IMR-90 (cell line): ENCODE measurements at regions not wholly inside any gene's neighbourhood (a gene's known extent, or its start where the extent isn't known, plus 50 kb on each side); places are given as distances from the start of the nearest gene placed in this dataset.

ENCODE experiments used
- ATAC-seq: fragments of 200-7000 bp; cut with Tn5 transposase; 2 replicates; pipeline ENCODE4 v1.9.1; 2020; ENCODE audit warnings: low read depth, mild to moderate bottlenecking, moderate library complexity
- BruUV-seq: library from RNA; stranded (reverse); fragments of 400-500 nt; replicated peaks from 2 replicates; lab custom pipeline; 2021; lab: Mats Ljungman, UMichigan
- CTCF ChIA-PET: fragments of 300-600 bp; formaldehyde crosslinking; extraction: SDS; loops from one replicate; lab custom pipeline; 2021; ENCODE audit warnings: antibody characterized with exemption; lab: Yijun Ruan, JAX
- POLR2A ChIA-PET: fragments of 300-600 bp; sonication (Branson Sonifier 250); formaldehyde crosslinking; loops from one replicate; lab custom pipeline; 2022; ENCODE audit warnings: antibody characterized with exemption; ENCODE audit not compliant: unreplicated experiment; lab: Charles Lee
- DNase-seq: peaks from one replicate; pipeline ENCODE4 v3.0.0; 2013
- H2AFZ ChIP-seq: replicated peaks from 2 replicates; pipeline ENCODE3; 2013; ENCODE audit warnings: low read length, mild to moderate bottlenecking; ENCODE audit not compliant: poor library complexity
- H2AK5ac ChIP-seq: 2 replicates; pipeline ENCODE4 v1.6.1; 2013; ENCODE audit warnings: low read depth, low read length, inconsistent platforms
- H2AK9ac ChIP-seq: replicated peaks from 2 replicates; pipeline ENCODE3; 2013; ENCODE audit warnings: mild to moderate bottlenecking, low read depth, low read length, moderate library complexity; ENCODE audit not compliant: poor library complexity
- H2BK120ac ChIP-seq: 2 replicates; pipeline ENCODE4 v1.6.1; 2013; ENCODE audit warnings: low read depth, low read length, inconsistent platforms
- H2BK15ac ChIP-seq: 3 replicates; pipeline ENCODE4 v1.6.1; 2013; ENCODE audit warnings: low read depth, low read length, inconsistent platforms
- H2BK20ac ChIP-seq: 2 replicates; pipeline ENCODE4 v1.6.1; 2013; ENCODE audit warnings: low read depth, mild to moderate bottlenecking, inconsistent platforms, low read length, moderate library complexity
- H2BK5ac ChIP-seq: 2 replicates; pipeline ENCODE4 v1.6.1; 2013; ENCODE audit warnings: mild to moderate bottlenecking, low read depth, low read length, inconsistent platforms; ENCODE audit not compliant: poor library complexity, severe bottlenecking
- H3K14ac ChIP-seq: replicated peaks from 2 replicates; pipeline ENCODE4 v1.6.1; 2013; ENCODE audit warnings: low read depth, low read length, inconsistent platforms
- H3K18ac ChIP-seq: 2 replicates; pipeline ENCODE4 v1.6.1; 2013; ENCODE audit warnings: low read depth, low read length, control low read depth
- H3K23ac ChIP-seq: 2 replicates; pipeline ENCODE4 v1.6.1; 2013; ENCODE audit warnings: low read depth, low read length, inconsistent platforms
- H3K27ac ChIP-seq: 2 replicates; pipeline ENCODE4 v1.5.1; 2013; ENCODE audit warnings: mild to moderate bottlenecking, control low read depth, low read length; ENCODE audit not compliant: insufficient read depth
- H3K27me3 ChIP-seq: 2 replicates; pipeline ENCODE4 v1.6.1; 2013; ENCODE audit warnings: low read length; ENCODE audit not compliant: control insufficient read depth, insufficient read depth
- H3K36me3 ChIP-seq: 2 replicates; pipeline ENCODE4 v1.6.1; 2013; ENCODE audit warnings: low read length, mixed read lengths; ENCODE audit not compliant: control insufficient read depth, insufficient read depth
- H3K4ac ChIP-seq: 2 replicates; pipeline ENCODE4 v1.6.1; 2013; ENCODE audit warnings: low read depth, low read length, inconsistent platforms
- H3K4me1 ChIP-seq: 2 replicates; pipeline ENCODE4 v1.6.1; 2013; ENCODE audit warnings: low read length, mixed read lengths; ENCODE audit not compliant: control insufficient read depth, insufficient read depth
- H3K4me2 ChIP-seq: 2 replicates; pipeline ENCODE4 v1.6.1; 2013; ENCODE audit warnings: low read depth, mild to moderate bottlenecking, control low read depth, low read length, moderate library complexity
- H3K4me3 ChIP-seq: 2 replicates; pipeline ENCODE4 v1.5.1; 2013; ENCODE audit warnings: low read depth, mild to moderate bottlenecking, control low read depth, low read length, moderate library complexity; ENCODE audit not compliant: insufficient read depth
- H3K56ac ChIP-seq: 2 replicates; pipeline ENCODE4 v1.6.1; 2013; ENCODE audit warnings: low read length, inconsistent platforms; ENCODE audit not compliant: insufficient read depth; ENCODE audit errors: extremely low read depth
- H3K79me1 ChIP-seq, 2 experiments: 2 replicates each; pipeline ENCODE4 v1.6.1; 2013; ENCODE audit warnings: low read length in 2 of 2, inconsistent platforms in 1 of 2, low read depth in 1 of 2
- H3K9ac ChIP-seq: 2 replicates; pipeline ENCODE4 v1.6.1; 2013; ENCODE audit warnings: low read depth, low read length, control low read depth
- H3K9me1 ChIP-seq: 2 replicates; pipeline ENCODE4 v1.6.1; 2013; ENCODE audit warnings: low read length, inconsistent platforms; ENCODE audit not compliant: insufficient read depth
- H3K9me3 ChIP-seq: 2 replicates; pipeline ENCODE4 v1.6.1; 2013; ENCODE audit warnings: low read length; ENCODE audit not compliant: control insufficient read depth, insufficient read depth
- H4K20me1 ChIP-seq: 2 replicates; pipeline ENCODE4 v1.6.1; 2013; ENCODE audit warnings: low read length, inconsistent platforms; ENCODE audit not compliant: insufficient read depth
- H4K5ac ChIP-seq: 2 replicates; pipeline ENCODE4 v1.6.1; 2013; ENCODE audit warnings: mild to moderate bottlenecking, low read depth, low read length, control low read depth
- H4K8ac ChIP-seq, 2 experiments: 2 replicates each; pipeline ENCODE4 v1.6.1; 2013; ENCODE audit warnings: low read depth in 2 of 2, low read length in 2 of 2, control low read depth in 1 of 2, inconsistent platforms in 1 of 2
- H4K91ac ChIP-seq: 2 replicates; pipeline ENCODE4 v1.6.1; 2013; ENCODE audit warnings: low read depth, low read length, inconsistent platforms; ENCODE audit not compliant: insufficient read depth
- BHLHE40 ChIP-seq: fragments of 150-350 bp; IDR thresholded peaks from 2 replicates; pipeline ENCODE4 v1.6.1; 2016; ENCODE audit warnings: mild to moderate bottlenecking, low read depth, low read length
- CEBPB ChIP-seq: IDR thresholded peaks from 2 replicates; pipeline ENCODE4 v1.6.1; 2012; ENCODE audit warnings: low read depth, low read length, improper control_type of control experiment
- CHD1 ChIP-seq: IDR thresholded peaks from 2 replicates; pipeline ENCODE4 v1.6.1; 2012; ENCODE audit warnings: low read depth, low read length, improper control_type of control experiment
- FOS ChIP-seq: fragments of 150-350 bp; IDR thresholded peaks from 2 replicates; pipeline ENCODE4 v1.6.1; 2016; ENCODE audit warnings: low read depth, low read length
- MAFK ChIP-seq: IDR thresholded peaks from 2 replicates; pipeline ENCODE4 v1.6.1; 2012; ENCODE audit warnings: low read depth, low read length, improper control_type of control experiment
- MAZ ChIP-seq: IDR thresholded peaks from 2 replicates; pipeline ENCODE4 v1.6.1; 2012; ENCODE audit warnings: low read depth, mild to moderate bottlenecking, low read length, improper control_type of control experiment, moderate library complexity, borderline replicate concordance
- MXI1 ChIP-seq: IDR thresholded peaks from 2 replicates; pipeline ENCODE4 v1.6.1; 2012; ENCODE audit warnings: low read depth, mild to moderate bottlenecking, low read length, moderate library complexity, borderline replicate concordance
- NFE2L2 ChIP-seq: fragments of 150-350 bp; IDR thresholded peaks from 2 replicates; pipeline ENCODE4 v1.6.1; 2016; ENCODE audit warnings: low read depth, mild to moderate bottlenecking, low read length
- POLR2A ChIP-seq: IDR thresholded peaks from 2 replicates; pipeline ENCODE4 v1.6.1; 2012; ENCODE audit warnings: mild to moderate bottlenecking, low read depth, low read length
- RAD21 ChIP-seq: IDR thresholded peaks from 2 replicates; pipeline ENCODE4 v1.6.1; 2012; ENCODE audit warnings: low read length, improper control_type of control experiment
- RCOR1 ChIP-seq: IDR thresholded peaks from 2 replicates; pipeline ENCODE4 v1.6.1; 2012; ENCODE audit warnings: mild to moderate bottlenecking, low read length, improper control_type of control experiment; ENCODE audit not compliant: insufficient replicate concordance
- RFX5 ChIP-seq: IDR thresholded peaks from 2 replicates; pipeline ENCODE4 v1.8.0; 2012; ENCODE audit warnings: low read depth, mild to moderate bottlenecking, low read length, moderate library complexity
- SMC3 ChIP-seq: fragments of 150-350 bp; IDR thresholded peaks from 2 replicates; pipeline ENCODE4 v1.6.1; 2016; ENCODE audit warnings: low read depth, mild to moderate bottlenecking, antibody characterized with exemption, low read length, moderate library complexity
- WGBS, 2 experiments: methylation state at CpG; one replicate each; pipeline versions ENCODE4 v1.1.5 to v1.1.7; 2013; ENCODE audit warnings: missing lambda C conversion rate in 2 of 2; ENCODE audit not compliant: insufficient read length in 1 of 2; ENCODE audit errors: extremely low coverage in 2 of 2; 5-methylcytosine and 5-hydroxymethylcytosine counted together
- dilution Hi-C: fragments of 300-500 bp; cut with HindIII; formaldehyde crosslinking; loops from one replicate; pipeline ENCODE4 v1.14.3; 2018; ENCODE audit warnings: low sequenced_read_pairs; ENCODE audit not compliant: unreplicated experiment
- in situ Hi-C: fragments of 300-500 bp; cut with MboI; formaldehyde crosslinking; loops from 3 replicates; pipeline ENCODE4 v1.14.3; 2019; ENCODE audit warnings: low sequenced_read_pairs, inconsistent platforms, mixed read lengths
- intact Hi-C: fragments of 100-400 bp; cut with micrococcal nuclease; formaldehyde crosslinking; loops from 2 replicates; pipeline ENCODE4 v1.10.0; 2022
- TF ChIP-seq, protein P1 (sequence below): conservative IDR thresholded peaks from 2 replicates; pipeline ENCODE4 v1.5.1; 2012; ENCODE audit warnings: mild to moderate bottlenecking, low read depth, low read length, improper control_type of control experiment
- TF ChIP-seq, protein P2 (sequence below): fragments of 150-350 bp; IDR thresholded peaks from 2 replicates; pipeline ENCODE4 v1.6.1; 2016; ENCODE audit warnings: low read depth, mild to moderate bottlenecking, low read length, moderate library complexity, borderline replicate concordance
- TF ChIP-seq, protein P3 (sequence below): fragments of 150-350 bp; IDR thresholded peaks from 2 replicates; pipeline ENCODE4 v1.6.1; 2017; ENCODE audit warnings: mild to moderate bottlenecking, antibody characterized with exemption, low read length, low read depth

DNA sequence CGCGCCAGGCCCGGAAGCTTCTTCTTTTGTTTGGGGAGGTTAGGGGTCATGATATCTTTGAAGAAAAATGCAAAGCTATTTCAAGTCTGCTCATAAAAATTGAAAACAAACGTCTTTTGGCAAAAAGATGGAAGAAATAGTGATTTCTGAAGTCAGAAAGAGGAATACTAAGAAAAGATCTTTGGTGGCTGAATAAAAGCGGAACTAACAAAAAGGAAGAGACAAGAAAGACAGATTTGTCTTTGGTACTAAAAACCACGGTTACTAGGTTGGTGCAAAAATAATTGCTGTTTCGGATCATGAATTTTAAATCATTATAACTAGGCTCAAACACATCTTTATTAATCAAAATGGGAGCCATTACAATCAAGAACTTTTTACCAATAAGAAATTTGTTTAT lies 164.6 kb upstream of the TRIB2 start:
- no peak overlapping the region for H2AK5ac ChIP-seq
- BruUV-seq, result no TSS peak
- H3K56ac ChIP-seq, result no peak overlapping the region
- no peaks in the 10 kb centered on the region for H3K36me3 ChIP-seq
- peaks cover 0 to 4% of the 10 kb centered on the region in 2 experiments; a peak in 1 of 4 replicates for H3K79me1 ChIP-seq
- no peaks in the 10 kb centered on the region for H3K9me3 ChIP-seq
- no peak overlapping the region for H2BK120ac ChIP-seq
- intact Hi-C loops (no loop called here), dilution Hi-C loops (no loop called here), in situ Hi-C loops (no loop called here)
- H4K5ac ChIP-seq, result no peak overlapping the region
- no peak overlapping the region for H3K14ac ChIP-seq
- H2BK15ac ChIP-seq, result no peak overlapping the region
- H3K9me1 ChIP-seq, result peaks cover 15% of the 10 kb centered on the region
- peaks cover 20% of the 10 kb centered on the region for H3K4me1 ChIP-seq
- no peak for TF ChIP-seq RCOR1
- TF ChIP-seq SMC3, result no peak
- TF ChIP-seq MAZ, result no peak
- TF ChIP-seq MAFK, result no peak
- TF ChIP-seq CEBPB, result no peak
- TF ChIP-seq, protein P1, sequence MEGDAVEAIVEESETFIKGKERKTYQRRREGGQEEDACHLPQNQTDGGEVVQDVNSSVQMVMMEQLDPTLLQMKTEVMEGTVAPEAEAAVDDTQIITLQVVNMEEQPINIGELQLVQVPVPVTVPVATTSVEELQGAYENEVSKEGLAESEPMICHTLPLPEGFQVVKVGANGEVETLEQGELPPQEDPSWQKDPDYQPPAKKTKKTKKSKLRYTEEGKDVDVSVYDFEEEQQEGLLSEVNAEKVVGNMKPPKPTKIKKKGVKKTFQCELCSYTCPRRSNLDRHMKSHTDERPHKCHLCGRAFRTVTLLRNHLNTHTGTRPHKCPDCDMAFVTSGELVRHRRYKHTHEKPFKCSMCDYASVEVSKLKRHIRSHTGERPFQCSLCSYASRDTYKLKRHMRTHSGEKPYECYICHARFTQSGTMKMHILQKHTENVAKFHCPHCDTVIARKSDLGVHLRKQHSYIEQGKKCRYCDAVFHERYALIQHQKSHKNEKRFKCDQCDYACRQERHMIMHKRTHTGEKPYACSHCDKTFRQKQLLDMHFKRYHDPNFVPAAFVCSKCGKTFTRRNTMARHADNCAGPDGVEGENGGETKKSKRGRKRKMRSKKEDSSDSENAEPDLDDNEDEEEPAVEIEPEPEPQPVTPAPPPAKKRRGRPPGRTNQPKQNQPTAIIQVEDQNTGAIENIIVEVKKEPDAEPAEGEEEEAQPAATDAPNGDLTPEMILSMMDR, result no peak
- TF ChIP-seq CHD1, result no peak
- no peak for TF ChIP-seq RAD21
- TF ChIP-seq BHLHE40, result no peak
- TF ChIP-seq NFE2L2, result no peak
- TF ChIP-seq RFX5, result no peak
- no peak for TF ChIP-seq POLR2A
- no peak for TF ChIP-seq FOS
- TF ChIP-seq, protein P2, sequence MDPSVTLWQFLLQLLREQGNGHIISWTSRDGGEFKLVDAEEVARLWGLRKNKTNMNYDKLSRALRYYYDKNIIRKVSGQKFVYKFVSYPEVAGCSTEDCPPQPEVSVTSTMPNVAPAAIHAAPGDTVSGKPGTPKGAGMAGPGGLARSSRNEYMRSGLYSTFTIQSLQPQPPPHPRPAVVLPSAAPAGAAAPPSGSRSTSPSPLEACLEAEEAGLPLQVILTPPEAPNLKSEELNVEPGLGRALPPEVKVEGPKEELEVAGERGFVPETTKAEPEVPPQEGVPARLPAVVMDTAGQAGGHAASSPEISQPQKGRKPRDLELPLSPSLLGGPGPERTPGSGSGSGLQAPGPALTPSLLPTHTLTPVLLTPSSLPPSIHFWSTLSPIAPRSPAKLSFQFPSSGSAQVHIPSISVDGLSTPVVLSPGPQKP, result no peak
- TF ChIP-seq, protein P3, sequence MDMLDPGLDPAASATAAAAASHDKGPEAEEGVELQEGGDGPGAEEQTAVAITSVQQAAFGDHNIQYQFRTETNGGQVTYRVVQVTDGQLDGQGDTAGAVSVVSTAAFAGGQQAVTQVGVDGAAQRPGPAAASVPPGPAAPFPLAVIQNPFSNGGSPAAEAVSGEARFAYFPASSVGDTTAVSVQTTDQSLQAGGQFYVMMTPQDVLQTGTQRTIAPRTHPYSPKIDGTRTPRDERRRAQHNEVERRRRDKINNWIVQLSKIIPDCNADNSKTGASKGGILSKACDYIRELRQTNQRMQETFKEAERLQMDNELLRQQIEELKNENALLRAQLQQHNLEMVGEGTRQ, result no peak
- TF ChIP-seq MXI1, result no peak
- no peak overlapping the region for H3K9ac ChIP-seq
- ChIA-PET CTCF (no interaction called here), POLR2A (no interaction called here)
- H3K4me2 ChIP-seq, result no peak overlapping the region
- H2BK5ac ChIP-seq, result no peak overlapping the region
- no peaks in the 10 kb centered on the region for H3K27me3 ChIP-seq
- no peak overlapping the region for H3K27ac ChIP-seq
- H4K91ac ChIP-seq, result no peak overlapping the region
- no peak overlapping the region for H2BK20ac ChIP-seq
- DNase-seq (no peak), ATAC-seq (no peak)
- no peak overlapping the region for H3K23ac ChIP-seq
- H3K18ac ChIP-seq, result no peak overlapping the region
- 100% methylated on average over 4 of the region's 7 CpGs; no CpG with 5 or more reads in 1 of the 2 experiments for WGBS, 2 experiments
- no peak overlapping the region for H3K4me3 ChIP-seq
- H4K8ac ChIP-seq, result no peak overlapping the region
- no peak overlapping the region for H2AFZ ChIP-seq
- no peak overlapping the region for H2AK9ac ChIP-seq
- no peak overlapping the region for H3K4ac ChIP-seq
- H4K20me1 ChIP-seq, result no peaks in the 10 kb centered on the region
